ENCODE measurements at regions not wholly inside any gene's neighbourhood (a gene's known extent, or its start where the extent isn't known, plus 50 kb on each side); places are given as distances from the start of the nearest gene placed in this dataset.

DNA sequence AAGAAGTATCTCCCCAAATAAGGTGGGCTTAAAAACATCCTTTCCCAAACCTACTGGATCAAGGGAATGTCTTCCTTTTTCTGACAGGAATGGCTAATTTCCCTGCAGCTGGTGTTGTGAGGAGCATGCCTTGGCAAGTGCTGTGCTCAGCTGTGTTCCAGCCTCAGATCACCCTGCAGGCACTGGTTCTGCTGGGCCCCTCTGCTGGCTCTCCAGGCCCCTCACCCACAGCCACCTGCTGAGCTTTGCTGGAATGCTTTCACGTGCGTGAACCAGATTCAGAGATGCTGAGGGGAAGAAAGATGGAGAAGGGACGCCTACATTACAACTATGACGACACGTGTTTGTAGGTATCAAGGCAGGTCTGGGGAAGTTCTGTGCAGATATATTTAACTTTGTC is 71.3 kb upstream of the FOXC1 start:
- no peak for DNase-seq
- no peaks in the 10 kb centered on the region for H3K27me3 ChIP-seq (replicated peaks)
- TF ChIP-seq, protein P1, sequence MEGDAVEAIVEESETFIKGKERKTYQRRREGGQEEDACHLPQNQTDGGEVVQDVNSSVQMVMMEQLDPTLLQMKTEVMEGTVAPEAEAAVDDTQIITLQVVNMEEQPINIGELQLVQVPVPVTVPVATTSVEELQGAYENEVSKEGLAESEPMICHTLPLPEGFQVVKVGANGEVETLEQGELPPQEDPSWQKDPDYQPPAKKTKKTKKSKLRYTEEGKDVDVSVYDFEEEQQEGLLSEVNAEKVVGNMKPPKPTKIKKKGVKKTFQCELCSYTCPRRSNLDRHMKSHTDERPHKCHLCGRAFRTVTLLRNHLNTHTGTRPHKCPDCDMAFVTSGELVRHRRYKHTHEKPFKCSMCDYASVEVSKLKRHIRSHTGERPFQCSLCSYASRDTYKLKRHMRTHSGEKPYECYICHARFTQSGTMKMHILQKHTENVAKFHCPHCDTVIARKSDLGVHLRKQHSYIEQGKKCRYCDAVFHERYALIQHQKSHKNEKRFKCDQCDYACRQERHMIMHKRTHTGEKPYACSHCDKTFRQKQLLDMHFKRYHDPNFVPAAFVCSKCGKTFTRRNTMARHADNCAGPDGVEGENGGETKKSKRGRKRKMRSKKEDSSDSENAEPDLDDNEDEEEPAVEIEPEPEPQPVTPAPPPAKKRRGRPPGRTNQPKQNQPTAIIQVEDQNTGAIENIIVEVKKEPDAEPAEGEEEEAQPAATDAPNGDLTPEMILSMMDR (IDR thresholded peaks at IDR 0.05; ENCODE audit: low read depth, low read length, missing control alignments): no peak
- in situ Hi-C loops (cut with HindIII; ENCODE audit: low pct_ligation_motif_present, low sequenced_read_pairs): no loop called here
- no peak overlapping the region for H3K27ac ChIP-seq
- no peak overlapping the region for H3K4me3 ChIP-seq (ENCODE audit: low read depth, low read length)
- H3K36me3 ChIP-seq (replicated peaks): no peaks in the 10 kb centered on the region

DNA sequence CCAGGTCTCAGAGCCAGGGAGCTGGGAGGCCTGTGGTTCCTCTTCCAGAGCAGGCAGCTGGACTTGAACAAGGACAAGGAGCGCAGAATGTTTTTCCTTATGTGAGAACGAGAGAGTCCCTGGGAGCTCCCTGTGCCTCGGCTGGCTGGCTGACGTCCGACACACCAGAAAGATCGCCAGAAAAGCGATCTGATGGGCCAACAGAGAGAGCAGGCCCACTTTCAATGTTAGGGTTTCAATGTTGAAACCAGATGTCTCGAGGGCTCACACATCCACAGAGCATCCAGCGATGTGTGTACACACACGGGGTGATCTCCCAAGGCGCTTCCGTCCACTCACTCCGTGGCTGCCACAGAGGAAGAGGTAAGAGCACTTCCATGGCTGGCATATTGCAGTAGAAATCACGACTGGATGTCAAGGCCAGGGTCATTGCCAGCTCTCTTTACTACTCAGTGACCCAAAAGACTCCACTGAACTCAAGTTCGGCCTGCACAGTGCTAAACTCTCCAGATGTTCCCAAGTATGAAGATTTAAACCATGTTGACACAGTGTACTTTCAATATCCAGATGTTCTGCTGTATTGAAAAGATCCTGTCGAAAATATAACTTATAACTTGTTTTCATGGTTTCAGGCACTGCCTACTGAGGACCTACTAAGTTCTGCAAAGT is 70.8 kb upstream of the FOXC1 start:
- in situ Hi-C loops (cut with HindIII; ENCODE audit: low pct_ligation_motif_present, low sequenced_read_pairs): no loop called here
- H3K36me3 ChIP-seq (replicated peaks): no peaks in the 10 kb centered on the region
- H3K4me3 ChIP-seq (ENCODE audit: low read depth, low read length): no peak overlapping the region
- TF ChIP-seq, protein P1 (IDR thresholded peaks at IDR 0.05; ENCODE audit: low read depth, low read length, missing control alignments): no peak
- no peaks in the 10 kb centered on the region for H3K27me3 ChIP-seq (replicated peaks)
- no peak overlapping the region for H3K27ac ChIP-seq
- no peak for DNase-seq

DNA sequence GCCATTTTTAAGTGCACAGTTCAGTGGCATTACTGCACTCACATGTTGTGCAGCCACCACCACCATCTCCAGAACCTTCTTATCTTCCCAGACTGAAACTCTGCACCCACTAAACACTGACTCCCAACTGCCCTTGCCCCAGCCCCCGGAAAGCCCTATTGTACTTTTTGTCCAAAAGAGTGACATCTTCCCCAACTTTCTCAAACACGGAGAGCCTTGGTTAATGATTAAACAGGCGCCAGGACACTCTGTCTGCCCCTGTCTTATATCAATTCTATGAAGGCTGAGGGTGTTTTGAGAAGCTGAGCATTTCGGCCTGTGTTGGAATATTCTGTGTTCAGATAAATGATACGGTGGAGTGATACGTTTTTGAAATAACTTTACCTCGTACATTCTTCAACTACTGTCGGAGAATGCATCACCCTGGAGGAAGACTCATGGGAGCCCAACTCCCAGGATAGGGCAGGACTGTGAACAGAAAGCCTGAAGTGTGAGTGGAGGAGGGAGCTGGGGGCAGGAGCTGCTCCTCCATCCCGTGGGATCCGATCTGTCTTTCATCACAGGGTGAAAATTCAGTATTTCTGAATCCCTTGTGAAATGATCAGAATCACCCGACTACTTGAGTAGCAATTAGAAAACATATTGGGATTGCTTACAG is 68.7 kb upstream of the FOXC1 start:
- no peak for DNase-seq
- TF ChIP-seq, protein P1 (IDR thresholded peaks at IDR 0.05; ENCODE audit: low read depth, low read length, missing control alignments): no peak
- in situ Hi-C loops (cut with HindIII; ENCODE audit: low pct_ligation_motif_present, low sequenced_read_pairs): no loop called here
- Histone ChIP-seq H3K36me3 (replicated peaks) (no peaks in the 10 kb centered on the region), H3K27me3 (replicated peaks) (no peaks in the 10 kb centered on the region), H3K4me3 (ENCODE audit: low read depth, low read length) (no peak overlapping the region), H3K27ac (no peak overlapping the region)

DNA sequence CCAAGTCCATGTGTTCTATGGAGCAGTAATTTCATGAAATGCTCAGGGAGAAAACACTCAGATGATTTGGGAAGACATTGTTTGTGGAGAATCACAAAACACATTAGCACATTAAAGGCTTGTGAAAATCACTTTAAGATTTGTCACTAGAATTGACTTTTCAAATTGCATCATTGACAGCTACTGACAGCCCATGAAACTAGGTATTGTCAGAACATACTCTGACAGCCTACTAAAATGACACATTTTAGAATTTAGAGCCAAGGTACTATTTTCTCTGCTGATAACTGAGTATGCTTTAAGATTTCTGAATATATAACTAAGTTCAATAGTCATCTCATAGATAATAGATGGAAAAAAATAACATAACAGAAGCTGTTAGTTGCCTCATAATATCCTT is 67.4 kb upstream of the FOXC1 start:
- TF ChIP-seq, protein P1 (IDR thresholded peaks at IDR 0.05; ENCODE audit: low read depth, low read length, missing control alignments): no peak
- no peaks in the 10 kb centered on the region for H3K27me3 ChIP-seq (replicated peaks)
- H3K36me3 ChIP-seq (replicated peaks): no peaks in the 10 kb centered on the region
- in situ Hi-C loops (cut with HindIII; ENCODE audit: low pct_ligation_motif_present, low sequenced_read_pairs): no loop called here
- no peak overlapping the region for H3K4me3 ChIP-seq (ENCODE audit: low read depth, low read length)
- H3K27ac ChIP-seq: no peak overlapping the region
- DNase-seq: no peak

DNA sequence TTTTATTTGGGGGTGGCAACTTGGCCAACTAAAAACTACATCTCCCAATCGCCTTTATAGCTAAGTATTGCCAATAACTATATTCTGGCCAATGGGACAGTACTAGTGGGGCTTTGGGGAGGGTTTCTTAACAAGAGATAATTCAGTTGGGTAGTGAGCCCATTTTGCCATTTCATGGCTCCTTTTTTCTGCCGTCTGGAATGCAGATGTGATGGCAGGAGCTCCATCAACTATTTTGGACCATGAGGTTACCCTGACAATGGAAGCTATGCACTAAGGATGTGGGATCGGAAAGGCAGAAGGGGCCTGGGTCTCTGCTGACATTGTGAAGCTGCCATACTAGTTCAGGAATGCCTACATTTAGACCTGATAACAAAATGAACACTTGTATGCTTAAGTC is 67.0 kb upstream of the FOXC1 start:
- in situ Hi-C loops (cut with HindIII; ENCODE audit: low pct_ligation_motif_present, low sequenced_read_pairs): no loop called here
- H3K27me3 ChIP-seq (replicated peaks): no peaks in the 10 kb centered on the region
- TF ChIP-seq, protein P1 (IDR thresholded peaks at IDR 0.05; ENCODE audit: low read depth, low read length, missing control alignments): no peak
- H3K27ac ChIP-seq: no peak overlapping the region
- DNase-seq: no peak
- no peaks in the 10 kb centered on the region for H3K36me3 ChIP-seq (replicated peaks)
- H3K4me3 ChIP-seq (ENCODE audit: low read depth, low read length): no peak overlapping the region

Data from brain microvascular endothelial cell (primary cell).